Upper lobe of left lung (tissue), 6 donors: ENCODE measurements at regions not wholly inside any gene's neighbourhood (a gene's known extent, or its start where the extent isn't known, plus 50 kb on each side); places are given as distances from the start of the nearest gene placed in this dataset.

ENCODE experiments used
- ATAC-seq, 2 donors: fragments of 200-7000 bp; cut with Tn5 transposase; one replicate each; pipeline ENCODE4 v1.9.1; 2022; ENCODE audit warnings: mild to moderate bottlenecking in 2 of 2, moderate library complexity in 2 of 2; ENCODE audit not compliant: low FRiP score in 2 of 2
- DNase-seq, 2 donors: peaks; one replicate each; pipeline ENCODE4 v3.0.0-alpha.2; 2019 to 2020
- H3K27ac ChIP-seq, 4 donors: fragments of 200-600 bp; sonication (generic); one replicate each; pipeline ENCODE4 v1.5.1; 2016 to 2019
- H3K27me3 ChIP-seq, 4 donors: fragments of 200-600 bp; sonication (generic); one replicate each; pipeline ENCODE4 v1.5.1; 2017 to 2019
- H3K36me3 ChIP-seq, 4 donors: fragments of 200-600 bp; sonication (generic); one replicate each; pipeline ENCODE4 v1.5.1; 2016 to 2019
- H3K4me1 ChIP-seq, 4 donors: fragments of 200-600 bp; sonication (generic); one replicate each; pipeline ENCODE4 v1.5.1; 2018 to 2019
- H3K4me3 ChIP-seq, 4 donors: fragments of 200-600 bp; sonication (generic); one replicate each; pipeline ENCODE4 v1.5.1; 2017 to 2019; ENCODE audit warnings: mild to moderate bottlenecking in 2 of 4, moderate library complexity in 1 of 4
- H3K9me3 ChIP-seq, 4 donors: fragments of 200-600 bp; sonication (generic); one replicate each; pipeline ENCODE4 v1.5.1; 2018 to 2019
- CTCF ChIP-seq, 6 experiments: fragments of 450-650 bp in 4 of 6; fragments of 200-600 bp in 2 of 6; sonication (generic) in 2 of 6; IDR thresholded peaks; one replicate each; pipeline ENCODE4 v1.5.1; 2016 to 2019; ENCODE audit warnings: antibody characterized with exemption in 6 of 6
- EP300 ChIP-seq, 4 donors: sonication (generic); formaldehyde crosslinking; IDR thresholded peaks; one replicate each; pipeline ENCODE4 v1.5.1; 2017; ENCODE audit warnings: antibody characterized with exemption in 4 of 4, control low read depth in 2 of 4
- POLR2A ChIP-seq, 4 donors: fragments of 450-650 bp; IDR thresholded peaks; one replicate each; pipeline ENCODE4 v1.5.1; 2016 to 2017; ENCODE audit warnings: antibody characterized with exemption in 4 of 4, mild to moderate bottlenecking in 2 of 4
- POLR2AphosphoS5 ChIP-seq, 2 donors: sonication (generic); formaldehyde crosslinking; IDR thresholded peaks; one replicate each; pipeline ENCODE4 v1.5.1; 2017; ENCODE audit warnings: antibody characterized with exemption in 2 of 2
- WGBS, 2 donors: methylation state at CpG; one replicate each; pipeline ENCODE4 v1.1.5; 2017 to 2018; 5-methylcytosine and 5-hydroxymethylcytosine counted together
- donor health status: DM: no; HTN: no; CAD: no; lungs with moderate emphysema.
- donor health status: DM: no; HTN: yes; CAD: no; lungs with severe emphysema.

GRCh38 chr14:34199585-34199984 is 248.7 kb upstream of the EGLN3 start:
- Histone ChIP-seq H3K27me3 (no peaks in the 10 kb centered on the region), H3K36me3 (no peaks in the 10 kb centered on the region), H3K9me3 (no peaks in the 10 kb centered on the region), H3K4me3 (no peak overlapping the region), H3K4me1 (no peaks in the 10 kb centered on the region), H3K27ac (no peak overlapping the region)
- no peak for ATAC-seq
- no peak for DNase-seq
- TF ChIP-seq CTCF (IDR thresholded peaks at IDR 0.05): no peak
- TF ChIP-seq EP300 (IDR thresholded peaks at IDR 0.05): no peak
- TF ChIP-seq POLR2AphosphoS5 (IDR thresholded peaks at IDR 0.05): no peak
- TF ChIP-seq POLR2A (IDR thresholded peaks at IDR 0.05): no peak
- WGBS, 2 donors: 77 to 82% methylated on average over 4 of the region's 4 CpGs

- Histone ChIP-seq H3K9me3 (no peaks in the 10 kb centered on the region), H3K27me3 (no peaks in the 10 kb centered on the region), H3K36me3 (no peaks in the 10 kb centered on the region), H3K4me3 (no peak overlapping the region), H3K4me1 (no peaks in the 10 kb centered on the region), H3K27ac (no peak overlapping the region)
- WGBS, 2 donors: 80 to 83% methylated on average over 4 of the region's 4 CpGs
- TF ChIP-seq POLR2AphosphoS5 (IDR thresholded peaks at IDR 0.05): no peak
- no peak for TF ChIP-seq EP300 (IDR thresholded peaks at IDR 0.05)
- no peak for TF ChIP-seq CTCF (IDR thresholded peaks at IDR 0.05)
- no peak for TF ChIP-seq POLR2A (IDR thresholded peaks at IDR 0.05)
- DNase-seq (no peak), ATAC-seq (no peak)
Observed at GRCh38 chr14:34198096-34198495, 247.2 kb upstream of the EGLN3 start.

GRCh38 chr14:34195964-34196363 is 245.1 kb upstream of the EGLN3 start:
- Histone ChIP-seq H3K27me3 (no peaks in the 10 kb centered on the region), H3K27ac (no peak overlapping the region), H3K4me1 (no peaks in the 10 kb centered on the region), H3K9me3 (no peaks in the 10 kb centered on the region), H3K4me3 (no peak overlapping the region), H3K36me3 (no peaks in the 10 kb centered on the region)
- TF ChIP-seq POLR2A (IDR thresholded peaks at IDR 0.05) (no peak), POLR2AphosphoS5 (IDR thresholded peaks at IDR 0.05) (no peak), EP300 (IDR thresholded peaks at IDR 0.05) (no peak), CTCF (IDR thresholded peaks at IDR 0.05) (no peak)
- ATAC-seq (no peak), DNase-seq (no peak)

GRCh38 chr14:34190717-34191116 is 239.8 kb upstream of the EGLN3 start:
- 73 to 76% methylated on average over 4 of the region's 4 CpGs for WGBS, 2 donors
- TF ChIP-seq POLR2A (IDR thresholded peaks at IDR 0.05): no peak
- TF ChIP-seq CTCF (IDR thresholded peaks at IDR 0.05): no peak
- TF ChIP-seq POLR2AphosphoS5 (IDR thresholded peaks at IDR 0.05): no peak
- no peak for TF ChIP-seq EP300 (IDR thresholded peaks at IDR 0.05)

GRCh38 chr14:34189866-34190265 is 239.0 kb upstream of the EGLN3 start:
- Histone ChIP-seq H3K9me3 (no peaks in the 10 kb centered on the region), H3K36me3 (no peaks in the 10 kb centered on the region), H3K4me1 (no peaks in the 10 kb centered on the region), H3K4me3 (no peak overlapping the region), H3K27ac (no peak overlapping the region), H3K27me3 (no peaks in the 10 kb centered on the region)
- 95 to 100% methylated on average over 3 of the region's 3 CpGs for WGBS, 2 donors
- no peak for TF ChIP-seq POLR2AphosphoS5 (IDR thresholded peaks at IDR 0.05)
- TF ChIP-seq EP300 (IDR thresholded peaks at IDR 0.05): no peak
- TF ChIP-seq CTCF (IDR thresholded peaks at IDR 0.05): no peak
- no peak for TF ChIP-seq POLR2A (IDR thresholded peaks at IDR 0.05)
- ATAC-seq: no peak
- no peak for DNase-seq

More at GRCh38 chr14:34190717-34191116, 239.8 kb upstream of the EGLN3 start:
- Histone ChIP-seq H3K36me3 (no peaks in the 10 kb centered on the region), H3K27me3 (no peaks in the 10 kb centered on the region), H3K4me3 (no peak overlapping the region), H3K4me1 (no peaks in the 10 kb centered on the region), H3K27ac (no peak overlapping the region), H3K9me3 (no peaks in the 10 kb centered on the region)
- no peak for ATAC-seq
- no peak for DNase-seq
